NCI-H2196 (cell line): ENCODE measurements at regions not wholly inside any gene's neighbourhood (a gene's known extent, or its start where the extent isn't known, plus 50 kb on each side); places are given as distances from the start of the nearest gene placed in this dataset.
"Not testable (repeated sequence)": the region's sequence is repeated elsewhere in the genome, so short reads cannot be mapped to it uniquely, and the experiment has no call there.

Source experiments
- DNase-seq: peaks from one replicate; lab custom pipeline; 2025; ENCODE audit not compliant: unreplicated experiment; lab: John Stamatoyannopoulos, UW

DNA sequence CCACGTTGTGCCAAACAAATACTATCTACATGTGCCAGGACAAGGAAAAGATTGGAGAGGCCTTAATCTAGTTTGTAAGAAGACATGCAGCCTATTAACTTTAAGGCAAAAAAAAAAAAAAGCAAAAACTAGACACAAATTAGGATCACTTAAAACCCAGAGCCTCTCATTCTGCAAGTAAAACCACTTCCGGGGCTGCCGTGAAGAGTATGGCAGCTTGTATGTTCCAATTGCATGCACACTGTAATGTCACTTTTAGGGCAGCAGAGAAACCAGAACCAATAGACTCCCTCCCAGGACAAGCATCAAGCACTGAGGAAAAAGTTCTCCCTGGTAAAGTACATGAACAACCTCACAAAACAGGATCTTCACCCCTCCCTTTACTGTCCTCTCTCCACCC lies 70.6 kb downstream of the RSL24D1 start:
- DNase-seq, result no peak

DNA sequence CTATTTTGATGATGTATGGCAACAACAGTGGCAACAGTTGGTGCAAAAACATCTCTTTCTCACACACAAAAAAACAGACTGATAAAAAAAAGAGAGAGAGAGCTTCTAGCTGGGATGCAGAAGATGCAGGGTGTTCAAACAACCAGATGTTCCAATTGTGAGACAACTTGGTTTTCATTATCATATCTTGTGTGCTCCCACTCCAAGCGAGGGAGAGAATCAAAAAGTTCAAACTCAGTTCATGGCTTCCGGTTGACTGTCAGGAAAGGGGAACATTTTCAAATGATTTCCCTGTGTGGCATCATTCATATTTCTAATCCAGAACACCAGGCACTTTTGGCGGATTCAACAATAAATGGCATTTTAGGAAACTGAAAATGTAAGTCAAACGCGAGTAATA lies 72.1 kb downstream of the RSL24D1 start:
- no peak for DNase-seq

DNA sequence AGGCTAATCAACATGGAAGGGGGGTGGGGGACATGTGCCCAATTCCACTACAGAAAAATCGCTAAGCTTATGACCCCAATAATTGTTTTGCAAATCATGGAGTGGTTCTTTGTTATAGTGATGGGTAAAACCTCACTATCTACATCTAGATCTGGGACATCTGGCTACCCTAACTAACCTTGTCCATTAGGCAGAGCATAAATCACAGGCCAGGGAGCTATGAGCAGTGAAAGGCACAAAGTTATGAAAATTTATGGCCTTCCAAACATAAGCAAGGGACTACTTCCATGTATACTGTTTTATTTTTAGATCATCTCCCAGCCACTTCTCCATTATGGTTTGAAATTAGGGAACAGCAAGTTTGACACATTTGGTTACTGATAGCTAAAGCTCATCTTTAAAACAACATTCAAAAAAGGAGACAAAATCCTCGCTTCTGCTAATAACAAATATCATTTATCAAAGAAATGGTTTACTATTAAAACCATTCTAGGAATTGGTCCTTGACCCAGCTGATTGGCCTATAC lies 78.3 kb downstream of the RSL24D1 start:
- DNase-seq, result no peak

DNA sequence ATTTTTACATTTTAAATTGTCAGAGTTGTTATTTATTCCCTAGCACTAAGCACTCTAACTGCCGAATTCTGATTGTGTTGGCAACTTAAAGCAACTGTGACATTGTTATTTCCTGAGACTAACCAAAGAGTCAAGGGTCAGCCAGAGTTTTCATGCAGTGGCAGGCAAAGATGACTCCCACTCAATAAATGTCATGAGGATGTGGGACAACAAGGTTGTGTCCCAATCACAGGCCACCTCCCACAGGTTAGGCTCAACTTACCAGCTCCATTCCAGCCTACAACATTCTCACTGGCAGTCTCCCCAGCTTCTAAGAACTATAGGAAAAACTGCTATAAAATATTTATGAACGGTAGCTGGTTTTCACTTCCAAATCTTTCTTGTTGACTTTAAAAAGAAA lies 80.1 kb downstream of the RSL24D1 start:
- DNase-seq, result no peak

DNA sequence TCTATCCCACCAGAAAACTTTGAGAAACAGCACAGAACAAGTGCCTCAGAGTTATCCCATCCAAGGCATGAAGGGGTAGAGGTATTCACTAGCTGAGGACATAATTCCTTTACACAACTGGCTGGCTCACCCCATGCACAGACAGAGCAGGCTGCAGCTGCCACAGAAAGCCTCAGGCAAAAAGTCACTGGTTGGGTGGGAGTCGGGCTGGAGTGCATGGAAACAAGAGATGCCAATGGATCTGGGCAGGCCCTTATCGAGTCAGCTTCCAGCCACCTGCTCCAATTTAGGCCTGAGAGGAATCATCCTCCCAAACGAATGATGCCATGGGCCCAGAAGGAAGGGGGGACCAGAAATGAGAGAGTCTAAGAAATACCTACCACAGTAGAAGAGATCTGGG lies 83.0 kb downstream of the RSL24D1 start:
- no peak for DNase-seq

DNA sequence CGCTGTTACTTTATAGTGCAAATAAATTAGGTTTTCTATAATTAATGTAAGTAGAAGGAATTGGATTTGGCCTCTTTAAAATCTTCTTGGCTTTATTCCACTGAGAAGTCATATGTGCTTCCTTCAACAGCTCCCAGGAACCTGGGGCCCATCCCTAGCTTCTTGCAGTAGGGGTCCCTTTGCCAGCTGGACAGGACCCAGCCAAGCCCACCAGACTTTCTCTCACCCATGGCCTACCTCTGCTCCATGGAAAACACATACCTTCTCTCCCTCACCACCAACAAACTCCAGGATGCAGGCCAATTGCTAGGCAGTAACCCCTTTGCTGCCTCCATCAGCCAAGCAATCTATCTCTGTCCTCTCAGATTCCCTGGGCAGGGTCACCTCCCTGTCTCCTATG lies 84.0 kb downstream of the RSL24D1 start:
- no peak for DNase-seq

DNA sequence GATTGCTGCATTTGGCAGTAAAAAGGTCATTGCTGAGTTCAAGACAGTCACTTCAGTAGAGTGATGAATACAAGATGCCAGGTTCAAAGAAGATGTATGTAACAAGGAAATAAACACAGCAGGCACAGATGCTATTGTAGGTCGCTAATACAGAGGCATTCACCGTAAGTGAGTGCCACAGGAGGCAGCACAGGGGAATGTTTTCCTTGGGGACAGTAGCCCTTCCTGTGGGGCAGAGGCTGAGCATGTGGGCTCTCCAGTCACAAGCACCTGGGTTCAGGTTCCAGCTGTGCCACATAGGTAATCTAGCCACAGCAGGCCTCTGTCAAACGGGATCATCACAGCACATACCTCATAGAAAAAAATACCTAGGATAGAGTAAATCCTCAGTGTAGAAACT lies 86.3 kb downstream of the RSL24D1 start:
- DNase-seq, result no peak

DNA sequence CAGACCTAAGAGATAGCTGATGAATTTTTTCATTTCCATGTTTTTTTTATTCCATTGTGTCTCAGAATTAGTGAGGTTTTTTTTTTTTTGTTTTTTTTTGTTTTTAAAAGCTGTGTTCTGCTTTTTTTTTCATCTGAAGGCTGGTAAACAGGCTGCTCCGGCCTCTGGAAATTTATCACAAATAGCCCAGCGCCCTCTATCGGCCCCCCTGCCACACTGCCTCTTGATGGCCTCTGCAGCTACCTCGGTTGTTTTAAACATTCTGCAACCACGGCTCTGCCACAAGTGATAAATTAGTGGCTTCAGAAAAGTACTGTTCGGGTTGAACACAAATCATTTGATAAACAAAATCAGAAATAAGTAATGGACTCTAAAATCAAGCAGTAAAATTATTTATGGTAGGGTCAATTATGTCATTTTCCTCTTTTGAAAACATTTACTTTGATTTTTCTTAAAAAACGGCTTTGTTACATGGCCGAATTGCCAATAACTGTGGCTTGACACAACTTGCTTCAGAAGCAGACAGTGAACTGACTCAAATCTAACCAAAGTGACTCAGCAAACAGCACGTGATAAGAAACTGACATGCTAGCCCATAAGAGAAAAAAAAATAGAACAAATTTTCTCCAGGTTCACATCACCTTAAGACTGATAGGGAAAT lies 87.8 kb downstream of the RSL24D1 start:
- peak; percentile 23 for DNase-seq

DNA sequence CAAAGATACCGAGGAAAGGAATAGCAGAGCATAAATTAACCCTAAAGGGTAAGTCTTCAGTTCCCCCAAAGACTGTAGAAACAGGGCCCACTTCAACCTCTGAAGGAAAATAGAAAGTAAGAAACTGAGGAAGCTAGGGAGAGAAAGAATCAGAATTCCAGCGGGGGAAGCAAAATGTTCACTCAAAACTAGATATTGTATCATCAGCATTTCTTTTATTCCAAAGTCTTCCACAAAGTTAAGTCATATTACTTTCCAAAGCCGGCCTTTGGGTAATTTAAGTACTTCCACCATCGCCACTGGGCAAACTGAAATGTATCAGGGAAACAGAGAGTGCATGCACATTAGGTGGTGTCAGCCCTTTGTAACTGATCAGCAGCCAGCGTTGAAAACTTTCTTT lies 88.3 kb downstream of the RSL24D1 start:
- DNase-seq, result no peak

DNA sequence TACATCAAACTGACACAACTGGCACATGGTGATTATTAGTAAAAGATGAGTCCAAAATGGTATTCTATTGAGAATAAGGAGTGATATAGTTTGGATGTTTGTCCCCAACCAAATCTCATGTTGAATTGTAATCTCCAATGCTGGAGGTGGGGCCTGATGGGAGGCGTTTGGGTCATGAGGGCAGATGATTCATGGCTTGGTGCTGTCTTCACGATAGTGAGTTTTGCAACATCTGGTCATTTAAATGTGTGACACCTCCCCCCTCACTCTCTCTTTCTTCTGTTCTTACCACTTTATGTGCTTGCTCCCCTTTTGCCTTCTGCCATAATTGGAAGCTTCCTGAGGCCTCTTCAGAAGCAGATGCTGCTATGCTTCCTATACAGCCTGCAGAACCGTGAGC lies 90.6 kb downstream of the RSL24D1 start:
- no peak for DNase-seq

DNA sequence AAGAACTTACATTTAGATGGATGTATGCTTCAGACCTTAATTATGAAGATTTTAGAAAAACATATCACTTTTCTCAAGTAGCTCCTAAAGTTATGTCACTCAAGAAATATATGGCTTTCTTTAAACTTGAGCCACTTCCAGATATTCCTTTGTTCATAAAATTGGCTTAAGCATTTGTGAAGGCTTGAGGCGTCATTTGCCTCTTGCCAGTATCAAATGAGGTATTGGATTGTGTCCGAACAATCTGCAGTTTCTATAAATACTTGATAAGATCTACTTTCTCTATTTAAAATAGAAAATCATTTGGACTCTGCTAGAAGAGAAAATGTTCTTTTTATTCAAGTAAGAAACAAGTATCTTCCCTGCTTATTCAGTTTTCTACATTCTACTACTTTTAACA lies 102.6 kb downstream of the RSL24D1 start:
- no peak for DNase-seq

DNA sequence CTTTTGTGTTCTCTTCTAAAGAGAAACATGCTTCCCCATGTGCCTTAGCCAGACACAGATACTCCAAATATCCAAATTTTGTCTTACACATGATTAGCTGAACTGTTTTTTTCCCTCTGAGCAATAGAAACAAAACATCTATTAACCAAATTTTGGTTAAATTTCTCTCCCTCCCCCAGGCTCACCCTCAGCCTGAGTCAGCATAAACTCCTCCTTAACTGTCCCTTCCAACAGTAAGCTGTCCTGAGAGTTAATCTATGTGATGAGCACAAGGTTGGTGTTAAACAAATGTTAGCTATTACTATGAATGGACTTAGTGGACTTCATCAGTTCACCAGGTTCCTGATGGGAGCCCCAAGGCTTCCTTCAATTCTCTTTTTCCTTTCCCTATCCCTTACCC lies 108.5 kb downstream of the RSL24D1 start:
- no peak for DNase-seq

DNA sequence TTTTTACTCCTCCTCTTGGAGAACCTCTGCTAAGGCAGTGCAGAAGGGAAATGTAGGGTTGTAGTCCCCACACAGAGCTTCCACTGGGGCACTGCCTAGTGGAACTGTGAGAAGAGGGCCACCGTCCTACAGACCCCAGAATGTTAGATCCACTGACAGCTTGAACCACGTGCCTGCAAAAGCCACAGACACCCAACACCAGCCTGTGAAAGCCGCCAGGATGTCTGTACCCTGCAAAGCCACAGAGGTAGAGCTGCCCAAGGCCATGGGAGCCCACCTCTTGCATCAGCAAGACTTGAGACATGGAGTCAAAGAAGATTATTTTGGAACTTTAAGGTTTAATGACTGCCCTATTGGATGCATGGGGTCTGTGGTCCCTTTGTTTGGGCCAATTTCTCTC lies 112.1 kb downstream of the RSL24D1 start:
- DNase-seq, result no peak

DNA sequence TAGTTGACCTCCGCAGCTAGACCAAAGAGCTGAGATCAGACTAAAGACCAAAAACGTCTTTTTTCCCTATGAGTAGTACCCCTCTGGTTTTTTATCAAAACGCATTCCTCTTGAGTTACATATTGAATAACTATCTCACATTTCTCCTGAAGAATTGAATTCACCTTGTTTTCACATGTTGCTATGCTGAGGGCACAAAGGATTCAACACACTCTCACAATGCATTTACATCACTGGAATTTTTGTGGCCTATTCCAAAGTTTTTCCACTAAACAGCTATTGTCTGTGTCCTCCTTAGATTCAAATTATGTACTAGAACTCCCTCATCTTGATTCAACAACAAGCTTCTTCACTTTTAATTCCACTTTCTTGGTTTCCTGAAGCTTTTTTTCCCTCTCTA lies 112.5 kb downstream of the RSL24D1 start:
- DNase-seq, result no peak

DNA sequence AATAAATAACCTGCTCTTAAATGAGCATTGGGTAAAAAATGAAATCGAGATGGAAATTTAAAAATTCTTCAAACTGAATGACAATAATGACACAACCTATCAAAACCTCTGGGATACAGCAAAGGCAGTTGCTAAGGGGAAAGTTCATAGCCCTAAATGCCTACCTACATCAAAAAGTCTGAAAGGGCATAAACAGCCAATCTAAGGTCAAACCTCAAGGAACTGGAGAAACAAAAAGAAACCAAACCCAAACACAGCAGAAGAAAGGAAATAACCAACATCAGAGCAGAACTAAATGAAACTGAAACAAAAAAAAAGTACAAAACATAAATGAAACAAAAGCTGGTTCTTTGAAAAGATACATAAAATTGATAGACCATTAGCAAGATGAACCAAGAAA lies 119.7 kb downstream of the RSL24D1 start:
- not testable (repeated sequence) for DNase-seq

DNA sequence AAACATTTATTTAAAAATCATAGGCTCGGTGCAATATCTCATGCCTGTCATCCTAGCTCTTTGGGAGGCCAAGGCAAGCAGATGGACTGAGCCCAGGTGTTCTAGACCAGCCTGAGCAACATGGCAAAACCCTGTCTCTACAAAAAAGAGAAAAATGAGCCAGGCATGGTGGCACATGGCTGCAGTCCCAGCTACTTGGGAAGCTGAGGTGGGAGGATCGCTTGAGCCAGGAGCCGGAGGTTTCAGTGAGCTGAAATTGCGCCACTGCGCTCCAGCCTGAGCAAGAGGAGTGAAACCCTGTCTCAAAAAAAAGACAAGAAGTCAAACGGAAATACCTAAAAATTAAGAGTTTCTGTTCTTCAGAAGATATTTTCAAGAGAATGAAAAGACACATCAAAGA lies 122.3 kb downstream of the RSL24D1 start:
- DNase-seq, result no peak

DNA sequence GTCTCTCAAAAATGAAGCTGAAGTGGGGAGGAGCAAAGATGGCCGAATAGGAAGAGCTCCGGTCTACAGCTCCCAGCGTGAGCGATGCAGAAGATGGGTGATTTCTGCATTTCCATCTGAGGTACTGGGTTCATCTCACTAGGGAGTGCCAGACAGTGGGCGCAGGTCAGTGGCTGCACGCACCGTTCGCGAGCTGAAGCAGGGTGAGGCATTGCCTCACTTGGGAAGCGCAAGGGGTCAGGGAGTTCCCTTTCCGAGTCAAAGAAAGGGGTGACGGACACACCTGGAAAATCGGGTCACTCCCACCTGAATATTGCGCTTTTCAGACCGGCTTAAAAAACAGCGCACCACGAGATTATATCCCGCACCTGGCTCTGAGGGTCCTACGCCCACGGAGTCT lies 132.8 kb downstream of the RSL24D1 start:
- DNase-seq, result not testable (repeated sequence)

DNA sequence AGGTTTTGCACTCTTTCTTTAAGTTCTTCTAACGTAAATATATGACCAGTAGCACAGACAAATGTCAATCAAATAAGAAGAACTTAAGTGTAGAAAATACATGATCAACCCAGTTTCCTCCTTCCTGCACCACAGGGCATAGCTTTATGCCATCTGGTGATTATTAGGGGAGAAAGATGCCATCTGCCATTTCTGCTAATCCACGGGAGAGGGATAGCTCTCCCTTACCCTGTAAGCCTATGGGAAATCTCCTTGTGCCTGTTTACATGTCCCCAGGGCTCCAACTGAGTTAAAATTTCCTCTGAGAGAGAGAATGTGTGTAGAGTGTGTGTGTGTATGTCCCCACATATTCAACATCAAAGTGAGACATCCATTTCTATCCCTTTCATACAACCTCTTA lies 135.9 kb downstream of the RSL24D1 start:
- no peak for DNase-seq

DNA sequence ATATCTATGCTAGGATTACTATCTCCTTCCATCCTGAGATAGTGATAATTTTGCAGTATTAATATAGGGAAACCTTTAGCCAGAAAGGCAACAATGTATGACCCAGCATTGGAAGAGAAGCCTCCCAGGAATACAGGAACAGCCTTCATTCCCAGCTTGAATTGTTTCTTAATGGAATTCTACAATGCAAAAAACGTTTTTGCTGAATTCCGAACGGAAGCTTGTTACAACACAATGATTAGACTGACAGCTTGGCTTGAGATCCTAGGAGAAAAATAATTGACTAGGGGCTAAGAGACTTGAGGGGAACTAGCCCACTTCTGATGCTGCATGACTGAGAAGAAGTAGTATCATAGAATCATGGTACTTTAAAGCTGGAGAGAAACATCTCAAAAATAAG lies 140.2 kb downstream of the RSL24D1 start:
- DNase-seq, result no peak

DNA sequence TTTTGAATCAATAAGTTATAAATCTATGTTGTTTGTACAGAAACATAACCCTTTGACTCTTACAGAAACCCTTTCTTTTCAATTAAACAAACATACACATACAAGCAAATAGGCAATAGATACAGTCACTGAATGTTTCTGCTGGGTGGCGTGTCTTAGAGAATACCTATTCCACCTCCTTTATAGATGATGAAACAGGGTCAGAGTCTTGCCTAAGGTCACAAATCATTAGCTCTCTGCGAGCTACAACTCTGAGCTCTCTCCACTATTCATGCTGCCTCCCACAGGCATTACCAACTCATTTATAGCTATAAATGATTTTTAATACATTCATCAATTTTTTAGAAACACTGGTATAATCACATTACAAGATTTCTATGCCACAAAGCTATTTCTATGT lies 152.6 kb downstream of the RSL24D1 start:
- DNase-seq, result no peak

DNA sequence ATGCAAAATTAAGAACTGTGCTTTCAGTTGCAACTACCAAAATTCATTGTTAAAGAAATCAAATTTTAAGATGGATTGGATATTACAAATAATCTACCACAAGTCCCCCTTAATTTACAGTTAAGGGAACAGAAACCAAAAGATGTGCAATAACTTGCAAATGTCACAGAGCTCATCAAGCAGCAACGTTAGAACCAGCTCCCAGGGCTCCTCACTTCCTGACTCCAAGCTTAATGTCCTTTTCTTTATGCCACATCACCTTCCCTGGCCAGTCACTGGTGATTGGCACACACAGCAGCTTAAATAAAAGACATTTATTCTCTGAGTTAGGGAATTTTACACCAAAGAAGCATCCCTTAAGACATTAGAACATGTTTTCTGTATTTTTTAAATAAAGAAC lies 159.7 kb downstream of the RSL24D1 start:
- no peak for DNase-seq

DNA sequence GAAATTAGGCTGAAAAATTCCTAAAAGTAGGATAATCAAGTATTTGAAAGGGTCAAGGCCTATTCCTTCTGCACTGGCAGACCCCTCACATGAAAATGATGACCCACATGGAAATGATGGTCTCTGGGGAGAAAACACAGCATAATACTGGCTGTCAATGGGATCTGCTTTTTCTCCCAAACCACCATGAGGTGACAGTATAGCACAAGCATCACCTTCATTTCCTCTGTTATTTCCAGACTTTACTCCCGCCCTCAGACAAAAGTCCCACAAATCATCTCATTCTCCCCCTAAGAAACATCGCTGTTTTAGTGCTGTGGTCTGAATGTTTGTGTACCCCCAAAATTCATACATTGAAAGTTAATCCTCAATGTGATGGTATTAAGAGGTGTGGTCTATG lies 161.0 kb downstream of the RSL24D1 start:
- DNase-seq, result no peak

DNA sequence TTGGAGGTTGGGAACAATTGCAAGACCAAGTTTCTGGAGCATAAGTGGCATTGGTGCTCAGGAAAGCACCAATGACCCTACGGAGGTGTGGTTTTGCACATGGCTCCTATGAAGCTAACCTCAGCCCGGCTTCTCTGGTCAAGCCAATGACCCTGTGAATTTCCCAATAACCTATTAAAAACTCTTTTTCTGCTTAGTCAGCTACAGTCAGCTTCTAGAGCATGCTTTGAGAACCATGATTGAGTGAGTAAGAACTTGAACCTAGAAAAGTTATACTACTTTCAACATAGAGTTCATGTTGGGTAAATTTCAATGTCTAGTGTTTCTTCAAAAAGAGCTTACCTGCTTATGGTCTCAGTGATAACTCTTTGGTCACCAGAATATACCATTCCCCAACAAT lies 163.2 kb downstream of the RSL24D1 start:
- no peak for DNase-seq
